ENCODE measurements at regions not wholly inside any gene's neighbourhood (a gene's known extent, or its start where the extent isn't known, plus 50 kb on each side); places are given as distances from the start of the nearest gene placed in this dataset.

DNA sequence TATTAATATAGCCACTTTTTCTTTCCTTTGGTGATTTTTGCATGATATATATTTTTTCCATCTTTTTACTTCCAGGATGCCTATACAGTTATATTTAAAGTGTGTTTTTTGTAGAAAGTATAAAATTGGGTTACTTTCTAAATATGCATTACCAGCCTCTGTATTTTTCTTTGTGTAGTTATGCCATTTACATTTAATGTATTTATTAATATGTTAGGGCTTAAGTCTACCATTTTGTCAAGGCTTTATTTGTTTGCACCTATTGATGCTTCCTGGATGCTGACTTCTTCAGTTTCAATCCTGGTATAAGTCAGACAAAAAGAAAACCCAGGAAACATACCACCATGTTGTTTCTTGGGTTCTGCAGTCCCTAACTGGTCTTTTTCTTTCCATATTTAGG is 911.1 kb upstream of the GOT2 start:
- TF ChIP-seq GATA2 (IDR thresholded peaks at IDR 0.05; ENCODE audit: low read depth, low read length): no peak
- TF ChIP-seq GATA3 (IDR thresholded peaks at IDR 0.05; ENCODE audit: low read depth, low read length): no peak

Measured in SH-SY5Y (cell line).